Left lung (tissue), 4 donors: ENCODE measurements at regions not wholly inside any gene's neighbourhood (a gene's known extent, or its start where the extent isn't known, plus 50 kb on each side); places are given as distances from the start of the nearest gene placed in this dataset.

Source experiments
- ATAC-seq: fragments of 200-7000 bp; cut with Tn5 transposase; one replicate; pipeline ENCODE4 v1.9.1; 2020; ENCODE audit warnings: moderate library complexity
- DNase-seq, 4 donors: peaks; one replicate each; pipeline ENCODE4 v3.0.0-alpha.2; 2013 to 2020
- H3K27ac ChIP-seq, 2 donors: fragments of 200-600 bp; sonication (generic) in 1 of 2; one replicate each; pipeline versions ENCODE4 v1.5.0 to v1.8.0; 2020 to 2021
- H3K27me3 ChIP-seq, 2 donors: fragments of 200-600 bp; sonication (generic) in 1 of 2; one replicate each; pipeline versions ENCODE4 v1.5.0 to v1.8.0; 2020 to 2021
- H3K36me3 ChIP-seq, 2 donors: fragments of 200-600 bp; sonication (generic) in 1 of 2; one replicate each; pipeline versions ENCODE4 v1.5.0 to v1.8.0; 2020 to 2021
- H3K4me1 ChIP-seq, 2 donors: fragments of 200-600 bp; one replicate each; pipeline ENCODE4 v1.8.0; 2021
- H3K4me3 ChIP-seq, 2 donors: fragments of 200-600 bp; sonication (generic) in 1 of 2; one replicate each; pipeline versions ENCODE4 v1.5.0 to v1.8.0; 2020 to 2021; ENCODE audit warnings: mild to moderate bottlenecking in 1 of 2
- H3K9me3 ChIP-seq, 2 donors: fragments of 200-600 bp; sonication (generic) in 1 of 2; one replicate each; pipeline versions ENCODE4 v1.5.0 to v1.8.0; 2020 to 2021
- CTCF ChIP-seq, 2 donors: fragments of 200-600 bp; sonication (generic) in 1 of 2; IDR thresholded peaks; one replicate each; pipeline versions ENCODE4 v1.5.0 to v1.8.0; 2021; ENCODE audit warnings: antibody characterized with exemption in 2 of 2
- intact Hi-C, 2 donors: fragments of 100-400 bp; cut with DNase I; formaldehyde crosslinking; loops; one replicate each; pipeline versions ENCODE4 v1.11.2 to v1.14.2; 2022
- donor health status: DM: no; HTN: yes; CAD: no.
- donor health status: DM: no; HTN: no; CAD: no.

GRCh38 chr7:86923527-86923926 is 135.9 kb downstream of the ELAPOR2 start:
- no peak for TF ChIP-seq CTCF (IDR thresholded peaks at IDR 0.05)
- Histone ChIP-seq H3K27me3 (no peaks in the 10 kb centered on the region), H3K36me3 (no peaks in the 10 kb centered on the region), H3K9me3 (no peaks in the 10 kb centered on the region), H3K27ac (no peak overlapping the region), H3K4me3 (no peak overlapping the region), H3K4me1 (no peaks in the 10 kb centered on the region)
- ATAC-seq (no peak), DNase-seq (no peak)
- intact Hi-C loops: loop anchor here in 1 of 2 donors (5.0 kb wide), 1 partner anchor 314 kb away; no protein-coding TSS in a partner anchor

GRCh38 chr7:86920154-86920553 is 139.3 kb downstream of the ELAPOR2 start:
- DNase-seq (no peak), ATAC-seq (peak; percentile 53)
- Histone ChIP-seq H3K27me3 (no peaks in the 10 kb centered on the region), H3K4me1 (no peaks in the 10 kb centered on the region), H3K27ac (no peak overlapping the region), H3K9me3 (no peaks in the 10 kb centered on the region), H3K36me3 (no peaks in the 10 kb centered on the region), H3K4me3 (no peak overlapping the region)
- intact Hi-C loops: loop anchor here in 1 of 2 donors (5.0 kb wide), 1 partner anchor 317 kb away; no protein-coding TSS in a partner anchor
- no peak for TF ChIP-seq CTCF (IDR thresholded peaks at IDR 0.05)

- no peaks in the 10 kb centered on the region for H3K27me3 ChIP-seq
- intact Hi-C loops: no loop called here
- H3K4me1 ChIP-seq: no peaks in the 10 kb centered on the region
- DNase-seq (no peak), ATAC-seq (no peak)
- H3K27ac ChIP-seq: no peak overlapping the region
- no peak for TF ChIP-seq CTCF (IDR thresholded peaks at IDR 0.05)
- H3K36me3 ChIP-seq: no peaks in the 10 kb centered on the region
- no peak overlapping the region for H3K4me3 ChIP-seq
- no peaks in the 10 kb centered on the region for H3K9me3 ChIP-seq
These were observed 141.2 kb downstream of the ELAPOR2 start for GRCh38 chr7:86918245-86918644.

- ATAC-seq (no peak), DNase-seq (no peak)
- Histone ChIP-seq H3K27me3 (no peaks in the 10 kb centered on the region), H3K9me3 (no peaks in the 10 kb centered on the region), H3K27ac (no peak overlapping the region), H3K4me1 (no peaks in the 10 kb centered on the region), H3K4me3 (no peak overlapping the region), H3K36me3 (no peaks in the 10 kb centered on the region)
- intact Hi-C loops: no loop called here
- no peak for TF ChIP-seq CTCF (IDR thresholded peaks at IDR 0.05)
These were observed 143.1 kb downstream of the ELAPOR2 start for GRCh38 chr7:86916277-86916825.

GRCh38 chr7:86914551-86914950 is 144.9 kb downstream of the ELAPOR2 start:
- Histone ChIP-seq H3K27me3 (no peaks in the 10 kb centered on the region), H3K9me3 (no peaks in the 10 kb centered on the region)
- intact Hi-C loops: no loop called here

More at GRCh38 chr7:86914551-86914950, 144.9 kb downstream of the ELAPOR2 start:
- peak in 1 of 4 donors; percentile 7 for DNase-seq
- TF ChIP-seq CTCF (IDR thresholded peaks at IDR 0.05): peak; percentile 33 to 38
- Histone ChIP-seq H3K36me3 (no peaks in the 10 kb centered on the region), H3K4me1 (no peaks in the 10 kb centered on the region), H3K4me3 (no peak overlapping the region), H3K27ac (no peak overlapping the region)
- peak; percentile 49 for ATAC-seq
